GM12873 (cell line): ENCODE measurements at regions not wholly inside any gene's neighbourhood (a gene's known extent, or its start where the extent isn't known, plus 50 kb on each side); places are given as distances from the start of the nearest gene placed in this dataset.
A peak's percentile ranks its signal among the peaks of the same experiment; 100 is the strongest.

Experiments used
- TF ChIP-seq, protein P1 (sequence below): IDR thresholded peaks from 2 replicates; pipeline ENCODE4 v1.5.1; 2012; ENCODE audit warnings: low read depth, mild to moderate bottlenecking, moderate library complexity, low read length, control low read depth; ENCODE audit not compliant: insufficient read depth; ENCODE audit errors: missing control alignments

DNA sequence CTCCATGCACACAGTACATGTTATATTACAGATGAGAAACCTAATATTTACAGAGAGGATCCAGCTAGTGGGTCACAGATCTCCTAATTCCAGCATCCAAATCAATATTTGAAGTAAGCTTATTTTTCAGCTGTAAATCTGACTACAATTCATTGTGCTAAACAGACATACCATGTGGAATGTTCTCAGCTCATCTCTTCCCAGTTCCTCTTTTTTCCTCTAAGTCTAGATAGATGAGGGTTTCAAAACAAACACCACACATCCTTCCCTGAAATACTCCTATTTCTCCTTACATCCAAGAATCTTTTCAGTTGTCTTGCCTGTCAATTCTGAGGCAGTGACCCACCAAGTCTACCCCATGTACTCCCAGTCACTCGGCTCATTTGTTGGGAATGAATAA, 200.7 kb upstream of the PIK3C3 start:
- TF ChIP-seq, protein P1, sequence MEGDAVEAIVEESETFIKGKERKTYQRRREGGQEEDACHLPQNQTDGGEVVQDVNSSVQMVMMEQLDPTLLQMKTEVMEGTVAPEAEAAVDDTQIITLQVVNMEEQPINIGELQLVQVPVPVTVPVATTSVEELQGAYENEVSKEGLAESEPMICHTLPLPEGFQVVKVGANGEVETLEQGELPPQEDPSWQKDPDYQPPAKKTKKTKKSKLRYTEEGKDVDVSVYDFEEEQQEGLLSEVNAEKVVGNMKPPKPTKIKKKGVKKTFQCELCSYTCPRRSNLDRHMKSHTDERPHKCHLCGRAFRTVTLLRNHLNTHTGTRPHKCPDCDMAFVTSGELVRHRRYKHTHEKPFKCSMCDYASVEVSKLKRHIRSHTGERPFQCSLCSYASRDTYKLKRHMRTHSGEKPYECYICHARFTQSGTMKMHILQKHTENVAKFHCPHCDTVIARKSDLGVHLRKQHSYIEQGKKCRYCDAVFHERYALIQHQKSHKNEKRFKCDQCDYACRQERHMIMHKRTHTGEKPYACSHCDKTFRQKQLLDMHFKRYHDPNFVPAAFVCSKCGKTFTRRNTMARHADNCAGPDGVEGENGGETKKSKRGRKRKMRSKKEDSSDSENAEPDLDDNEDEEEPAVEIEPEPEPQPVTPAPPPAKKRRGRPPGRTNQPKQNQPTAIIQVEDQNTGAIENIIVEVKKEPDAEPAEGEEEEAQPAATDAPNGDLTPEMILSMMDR: no peak

DNA sequence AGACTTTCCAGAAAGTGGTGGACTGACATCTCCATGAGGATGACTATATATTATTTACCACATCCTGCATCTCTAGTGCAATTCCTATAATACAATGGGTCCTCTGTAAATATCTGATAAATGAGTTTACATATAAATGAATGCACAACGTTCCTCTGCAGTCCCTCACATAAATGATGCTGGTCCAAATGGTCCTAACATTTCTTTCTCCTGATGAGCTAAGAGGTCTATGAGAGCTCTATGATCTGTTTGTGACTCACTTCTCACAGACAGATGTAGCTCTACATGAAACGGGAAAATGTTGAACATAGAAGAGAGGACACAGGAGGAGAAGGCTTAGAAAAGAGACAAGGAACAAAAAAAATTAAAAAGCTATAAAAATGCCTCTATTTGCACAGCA, 201.2 kb upstream of the PIK3C3 start:
- TF ChIP-seq, protein P1: no peak

DNA sequence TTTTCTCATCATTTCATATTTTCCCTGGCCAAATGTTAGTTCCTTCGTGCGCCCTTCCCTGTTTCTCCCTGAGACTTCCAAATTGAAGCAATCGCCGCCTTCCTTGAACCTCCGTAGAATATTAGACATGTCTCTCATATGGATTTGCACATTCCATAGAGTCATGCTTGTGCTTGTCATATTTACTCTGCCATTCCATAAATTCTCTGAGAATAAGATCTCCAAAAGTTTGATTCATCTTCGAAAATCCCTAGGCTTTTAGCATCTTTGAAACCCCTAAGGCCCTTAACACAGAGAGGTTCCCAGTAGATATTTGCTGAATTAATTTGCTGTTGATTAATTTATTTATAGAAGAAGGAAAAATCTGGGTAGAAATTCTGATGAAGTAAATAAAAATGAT, 202.2 kb upstream of the PIK3C3 start:
- TF ChIP-seq, protein P1: no peak

DNA sequence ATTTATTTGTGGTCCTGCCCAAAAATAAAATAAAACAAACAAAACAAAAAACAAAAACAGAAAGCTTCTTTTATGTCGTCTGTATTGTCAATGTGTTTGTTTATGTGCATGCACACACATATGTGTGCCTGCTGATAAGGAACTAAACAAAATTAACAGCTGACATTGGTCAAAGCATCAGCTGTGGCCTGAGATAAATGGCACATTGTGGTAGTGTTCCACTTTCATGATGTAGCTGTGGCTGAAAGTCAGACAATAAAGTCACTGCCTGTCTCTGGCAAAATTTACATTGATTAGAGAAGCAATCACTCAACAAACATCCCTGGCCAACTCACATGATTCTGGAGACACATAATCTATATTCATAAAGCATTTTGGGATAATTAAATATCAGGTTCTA, 203.4 kb upstream of the PIK3C3 start:
- TF ChIP-seq, protein P1: no peak

DNA sequence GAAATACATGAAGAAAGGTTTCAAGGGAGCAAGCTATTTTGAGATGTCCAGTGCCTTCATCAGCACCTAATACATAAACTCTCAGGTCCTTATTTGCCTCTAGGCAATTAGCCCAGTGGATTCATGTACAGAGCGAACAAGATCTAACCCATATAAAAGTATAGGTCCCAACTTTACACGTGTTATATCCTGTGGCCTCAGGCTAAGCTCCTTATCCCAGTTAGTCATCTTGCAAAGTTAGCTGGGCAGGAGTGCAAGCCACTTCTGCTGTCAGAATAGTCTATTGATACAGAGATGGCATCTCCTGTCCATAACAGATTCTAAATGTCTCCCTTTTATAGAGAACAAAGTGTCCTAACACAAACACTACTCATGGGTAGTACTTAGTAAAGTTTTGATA, 203.9 kb upstream of the PIK3C3 start:
- TF ChIP-seq, protein P1: no peak

DNA sequence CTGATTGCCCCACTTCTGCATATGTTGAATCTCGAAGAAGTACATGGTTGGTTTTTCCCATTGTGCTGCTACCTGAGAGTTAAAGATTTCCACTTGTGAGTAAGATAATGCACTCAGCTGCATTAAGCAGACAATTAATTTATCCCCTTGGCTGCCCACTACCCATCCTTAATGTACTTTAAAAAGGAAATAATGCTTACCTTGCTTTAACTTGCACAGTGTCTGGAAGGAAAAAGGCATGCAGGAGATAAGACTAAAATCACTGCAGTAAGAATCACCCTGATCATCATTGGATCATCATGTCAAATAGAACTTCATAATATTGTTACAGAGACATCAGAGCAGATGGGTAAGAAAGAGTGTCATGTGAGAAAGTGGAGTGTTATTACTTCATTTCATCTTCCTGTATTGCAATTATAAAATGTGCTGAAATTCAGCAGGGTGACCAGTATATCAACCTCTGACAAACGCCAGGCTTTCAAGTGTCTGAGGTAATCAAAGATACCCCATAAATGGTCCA, 207.3 kb upstream of the PIK3C3 start:
- TF ChIP-seq, protein P1: no peak

DNA sequence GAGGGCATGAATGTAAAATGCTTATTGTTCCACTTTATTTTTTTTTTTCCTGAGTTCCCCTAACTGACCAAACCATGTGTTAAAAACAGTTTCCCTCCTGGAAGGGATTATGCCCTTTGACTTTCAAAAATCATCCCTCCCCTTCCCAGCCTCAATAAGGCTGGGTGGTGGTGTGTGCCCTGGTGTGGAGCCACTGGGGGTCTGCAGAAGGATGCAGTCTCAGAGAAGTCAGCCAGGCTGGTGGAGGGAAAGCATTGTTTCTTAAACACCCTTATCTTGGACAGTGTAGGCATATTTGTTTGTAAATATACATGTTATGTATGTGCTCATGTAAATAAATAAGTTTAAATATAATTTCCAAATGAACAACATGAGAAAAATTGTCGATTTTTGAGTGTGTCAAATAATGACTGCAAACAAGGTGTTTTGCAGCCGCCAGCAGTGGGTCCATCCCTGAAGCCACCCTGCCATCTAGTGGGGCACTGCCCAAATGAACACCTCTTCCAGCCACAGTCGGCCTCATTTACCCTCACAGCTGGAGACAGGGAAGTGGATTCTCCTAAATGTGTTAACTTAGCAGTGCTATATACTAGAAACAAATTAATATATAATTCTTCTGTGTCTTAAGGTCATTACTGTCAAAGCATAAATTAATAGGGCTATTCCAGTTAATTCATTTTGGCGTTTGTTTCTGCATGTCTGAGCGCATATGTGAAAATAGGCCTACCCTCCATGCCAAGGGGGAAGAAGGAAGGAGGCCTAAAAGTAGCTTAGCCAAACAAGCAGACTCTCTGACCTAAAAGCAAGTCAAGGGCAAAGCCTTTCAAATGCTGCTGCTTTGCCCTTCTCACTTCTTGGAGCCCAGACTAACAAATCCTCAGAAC, 209.6 kb upstream of the PIK3C3 start:
- TF ChIP-seq, protein P1: peak; percentile 52
